ENCODE measurements at regions not wholly inside any gene's neighbourhood (a gene's known extent, or its start where the extent isn't known, plus 50 kb on each side); places are given as distances from the start of the nearest gene placed in this dataset.

DNA sequence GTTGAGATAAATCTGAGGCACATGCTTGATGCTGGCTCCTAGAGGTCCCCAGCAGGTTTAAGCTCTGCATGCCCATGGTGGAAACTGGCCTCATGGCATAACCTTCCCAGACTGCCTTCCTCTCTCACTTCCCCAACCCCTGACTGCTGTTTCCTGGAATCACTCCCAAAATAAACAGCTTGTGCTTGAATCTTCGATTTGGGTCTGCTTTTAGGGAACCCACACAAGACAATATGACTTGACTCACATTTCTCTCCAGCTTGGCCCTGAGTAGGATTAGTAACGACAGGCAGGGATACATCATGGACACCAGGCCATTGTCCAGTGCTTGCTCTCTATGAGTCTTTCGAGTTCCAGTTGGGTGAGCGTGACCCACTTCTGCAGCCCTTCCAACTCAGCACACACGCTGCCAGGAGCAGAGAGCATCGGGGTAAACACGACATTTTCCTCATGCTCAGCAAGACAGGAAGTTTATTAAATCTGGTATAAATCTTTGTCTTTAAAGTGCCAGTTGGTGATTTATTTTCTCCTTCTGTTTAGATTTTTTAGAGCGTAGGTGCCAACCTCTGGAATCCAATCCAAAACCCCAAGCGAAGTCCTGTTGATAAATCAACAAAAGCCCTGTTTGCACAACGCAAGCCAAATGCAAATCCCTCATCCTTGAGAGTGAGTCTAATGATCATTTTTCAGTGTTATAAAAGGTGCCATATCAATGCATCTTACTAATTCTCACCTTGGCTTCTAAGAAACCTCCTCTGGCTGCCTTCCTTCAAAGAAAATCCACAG, 135.0 kb downstream of the FOXA2 start:
- no peak for DNase-seq (ENCODE audit: low spot score)
- H3K9me3 ChIP-seq (ENCODE audit: control insufficient read depth in 4 of 4, low read length in 3 of 4) = no peaks in the 10 kb centered on the region
- H3K4me1 ChIP-seq (ENCODE audit: control insufficient read depth in 4 of 4, insufficient read depth in 4 of 4, low read length in 3 of 4) = peaks cover 7 to 38% (median 30%) of the 10 kb centered on the region in 4 donors
- H3K27me3 ChIP-seq (ENCODE audit: control insufficient read depth in 4 of 4, insufficient read depth in 4 of 4, low read length in 3 of 4) = no peaks in the 10 kb centered on the region
- no peak overlapping the region for H3K9ac ChIP-seq (ENCODE audit: low read depth in 1 of 2, low read length in 2 of 2)
- WGBS = 18% methylated on average over 10 of the region's 10 CpGs
- peak overlapping the region; percentile 31 to 32 for H3K27ac ChIP-seq (ENCODE audit: low read depth in 1 of 2, low read length in 2 of 2)
- no peak overlapping the region for H3K4me3 ChIP-seq (ENCODE audit: low read depth in 1 of 3, low read length in 3 of 3)
- no peaks in the 10 kb centered on the region for H3K36me3 ChIP-seq (ENCODE audit: control insufficient read depth in 4 of 4, insufficient read depth in 3 of 4, low read depth in 1 of 4, low read length in 3 of 4)
- TF ChIP-seq FOXA2 (IDR thresholded peaks at IDR 0.05) (peak; percentile 46), YY1 (IDR thresholded peaks at IDR 0.05) (peak; percentile 73), RAD21 (IDR thresholded peaks at IDR 0.05) (peak; percentile 32 to 39), EGR1 (IDR thresholded peaks at IDR 0.05; ENCODE audit: low read depth in 2 of 2) (no peak), JUND (IDR thresholded peaks at IDR 0.05) (no peak), TAF1 (conservative IDR thresholded peaks at IDR 0.05) (no peak), FOXA1 (IDR thresholded peaks at IDR 0.05) (peak; percentile 42), HNF4A (conservative IDR thresholded peaks at IDR 0.05) (peak; percentile 59 to 71), GABPA (IDR thresholded peaks at IDR 0.05 in 1 of 2, conservative IDR thresholded peaks at IDR 0.05 in 1 of 2) (no peak), RXRA (IDR thresholded peaks at IDR 0.05) (peak in 1 of 2 donors; percentile 43), HNF4G (IDR thresholded peaks at IDR 0.05) (no peak), NR2F2 (IDR thresholded peaks at IDR 0.05) (no peak), SP1 (IDR thresholded peaks at IDR 0.05) (peak; percentile 56)
- TF ChIP-seq, protein P1, sequence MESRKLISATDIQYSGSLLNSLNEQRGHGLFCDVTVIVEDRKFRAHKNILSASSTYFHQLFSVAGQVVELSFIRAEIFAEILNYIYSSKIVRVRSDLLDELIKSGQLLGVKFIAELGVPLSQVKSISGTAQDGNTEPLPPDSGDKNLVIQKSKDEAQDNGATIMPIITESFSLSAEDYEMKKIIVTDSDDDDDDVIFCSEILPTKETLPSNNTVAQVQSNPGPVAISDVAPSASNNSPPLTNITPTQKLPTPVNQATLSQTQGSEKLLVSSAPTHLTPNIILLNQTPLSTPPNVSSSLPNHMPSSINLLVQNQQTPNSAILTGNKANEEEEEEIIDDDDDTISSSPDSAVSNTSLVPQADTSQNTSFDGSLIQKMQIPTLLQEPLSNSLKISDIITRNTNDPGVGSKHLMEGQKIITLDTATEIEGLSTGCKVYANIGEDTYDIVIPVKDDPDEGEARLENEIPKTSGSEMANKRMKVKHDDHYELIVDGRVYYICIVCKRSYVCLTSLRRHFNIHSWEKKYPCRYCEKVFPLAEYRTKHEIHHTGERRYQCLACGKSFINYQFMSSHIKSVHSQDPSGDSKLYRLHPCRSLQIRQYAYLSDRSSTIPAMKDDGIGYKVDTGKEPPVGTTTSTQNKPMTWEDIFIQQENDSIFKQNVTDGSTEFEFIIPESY (IDR thresholded peaks at IDR 0.05) = peak; percentile 28
- TF ChIP-seq, protein P2, sequence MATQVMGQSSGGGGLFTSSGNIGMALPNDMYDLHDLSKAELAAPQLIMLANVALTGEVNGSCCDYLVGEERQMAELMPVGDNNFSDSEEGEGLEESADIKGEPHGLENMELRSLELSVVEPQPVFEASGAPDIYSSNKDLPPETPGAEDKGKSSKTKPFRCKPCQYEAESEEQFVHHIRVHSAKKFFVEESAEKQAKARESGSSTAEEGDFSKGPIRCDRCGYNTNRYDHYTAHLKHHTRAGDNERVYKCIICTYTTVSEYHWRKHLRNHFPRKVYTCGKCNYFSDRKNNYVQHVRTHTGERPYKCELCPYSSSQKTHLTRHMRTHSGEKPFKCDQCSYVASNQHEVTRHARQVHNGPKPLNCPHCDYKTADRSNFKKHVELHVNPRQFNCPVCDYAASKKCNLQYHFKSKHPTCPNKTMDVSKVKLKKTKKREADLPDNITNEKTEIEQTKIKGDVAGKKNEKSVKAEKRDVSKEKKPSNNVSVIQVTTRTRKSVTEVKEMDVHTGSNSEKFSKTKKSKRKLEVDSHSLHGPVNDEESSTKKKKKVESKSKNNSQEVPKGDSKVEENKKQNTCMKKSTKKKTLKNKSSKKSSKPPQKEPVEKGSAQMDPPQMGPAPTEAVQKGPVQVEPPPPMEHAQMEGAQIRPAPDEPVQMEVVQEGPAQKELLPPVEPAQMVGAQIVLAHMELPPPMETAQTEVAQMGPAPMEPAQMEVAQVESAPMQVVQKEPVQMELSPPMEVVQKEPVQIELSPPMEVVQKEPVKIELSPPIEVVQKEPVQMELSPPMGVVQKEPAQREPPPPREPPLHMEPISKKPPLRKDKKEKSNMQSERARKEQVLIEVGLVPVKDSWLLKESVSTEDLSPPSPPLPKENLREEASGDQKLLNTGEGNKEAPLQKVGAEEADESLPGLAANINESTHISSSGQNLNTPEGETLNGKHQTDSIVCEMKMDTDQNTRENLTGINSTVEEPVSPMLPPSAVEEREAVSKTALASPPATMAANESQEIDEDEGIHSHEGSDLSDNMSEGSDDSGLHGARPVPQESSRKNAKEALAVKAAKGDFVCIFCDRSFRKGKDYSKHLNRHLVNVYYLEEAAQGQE (IDR thresholded peaks at IDR 0.05) = no peak
- TF ChIP-seq, protein P3, sequence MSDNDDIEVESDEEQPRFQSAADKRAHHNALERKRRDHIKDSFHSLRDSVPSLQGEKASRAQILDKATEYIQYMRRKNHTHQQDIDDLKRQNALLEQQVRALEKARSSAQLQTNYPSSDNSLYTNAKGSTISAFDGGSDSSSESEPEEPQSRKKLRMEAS (IDR thresholded peaks at IDR 0.05) = peak; percentile 51
- TF ChIP-seq, protein P4, sequence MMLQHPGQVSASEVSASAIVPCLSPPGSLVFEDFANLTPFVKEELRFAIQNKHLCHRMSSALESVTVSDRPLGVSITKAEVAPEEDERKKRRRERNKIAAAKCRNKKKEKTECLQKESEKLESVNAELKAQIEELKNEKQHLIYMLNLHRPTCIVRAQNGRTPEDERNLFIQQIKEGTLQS (IDR thresholded peaks at IDR 0.05) = no peak
- TF ChIP-seq, protein P5, sequence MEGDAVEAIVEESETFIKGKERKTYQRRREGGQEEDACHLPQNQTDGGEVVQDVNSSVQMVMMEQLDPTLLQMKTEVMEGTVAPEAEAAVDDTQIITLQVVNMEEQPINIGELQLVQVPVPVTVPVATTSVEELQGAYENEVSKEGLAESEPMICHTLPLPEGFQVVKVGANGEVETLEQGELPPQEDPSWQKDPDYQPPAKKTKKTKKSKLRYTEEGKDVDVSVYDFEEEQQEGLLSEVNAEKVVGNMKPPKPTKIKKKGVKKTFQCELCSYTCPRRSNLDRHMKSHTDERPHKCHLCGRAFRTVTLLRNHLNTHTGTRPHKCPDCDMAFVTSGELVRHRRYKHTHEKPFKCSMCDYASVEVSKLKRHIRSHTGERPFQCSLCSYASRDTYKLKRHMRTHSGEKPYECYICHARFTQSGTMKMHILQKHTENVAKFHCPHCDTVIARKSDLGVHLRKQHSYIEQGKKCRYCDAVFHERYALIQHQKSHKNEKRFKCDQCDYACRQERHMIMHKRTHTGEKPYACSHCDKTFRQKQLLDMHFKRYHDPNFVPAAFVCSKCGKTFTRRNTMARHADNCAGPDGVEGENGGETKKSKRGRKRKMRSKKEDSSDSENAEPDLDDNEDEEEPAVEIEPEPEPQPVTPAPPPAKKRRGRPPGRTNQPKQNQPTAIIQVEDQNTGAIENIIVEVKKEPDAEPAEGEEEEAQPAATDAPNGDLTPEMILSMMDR (IDR thresholded peaks at IDR 0.05; ENCODE audit: low read depth, low read length, missing input control) = no peak

All from liver (tissue), 8 donors.